ENCODE measurements at regions not wholly inside any gene's neighbourhood (a gene's known extent, or its start where the extent isn't known, plus 50 kb on each side); places are given as distances from the start of the nearest gene placed in this dataset.
"Not testable (repeated sequence)": the region's sequence is repeated elsewhere in the genome, so short reads cannot be mapped to it uniquely, and the experiment has no call there.

DNA sequence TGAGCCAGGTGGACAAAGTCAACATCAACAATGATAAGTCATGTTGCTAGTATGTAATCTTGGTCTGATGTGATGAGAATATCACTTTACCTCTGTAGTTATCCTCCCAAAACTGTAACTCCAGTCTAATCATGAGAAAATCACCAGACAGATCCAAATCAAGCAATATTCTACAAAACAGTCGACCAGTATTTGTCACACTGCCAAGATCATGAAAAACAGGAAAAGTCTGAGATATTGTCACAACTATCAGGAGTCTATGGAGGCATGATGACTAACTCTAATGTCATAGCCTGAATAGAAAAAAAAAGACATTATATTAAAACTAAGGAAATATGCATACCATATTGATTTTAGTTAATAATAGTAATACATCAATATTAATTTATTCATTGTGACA is 1883.3 kb upstream of the CELF4 start:
- Histone ChIP-seq H2BK15ac (ENCODE audit: low read length) (no peak overlapping the region), H3K14ac (ENCODE audit: low read length) (no peak overlapping the region), H3K79me1 (ENCODE audit: low read depth, low read length) (no peaks in the 10 kb centered on the region), H2BK5ac (ENCODE audit: low read length) (no peak overlapping the region), H4K91ac (ENCODE audit: low read depth, low read length, poor library complexity) (no peak overlapping the region), H3K9me3 (replicated peaks in 1 of 2; ENCODE audit: control insufficient read depth in 2 of 2, insufficient read depth in 1 of 2, low read depth in 1 of 2, low read length in 2 of 2) (no peaks in the 10 kb centered on the region), H3K4me1 (ENCODE audit: control insufficient read depth in 2 of 2, insufficient read depth in 1 of 2, low read depth in 1 of 2, low read length in 2 of 2) (peaks cover 0 to 2% of the 10 kb centered on the region in 2 donors), H3K27ac (replicated peaks; ENCODE audit: low read length) (no peak overlapping the region), H3K18ac (ENCODE audit: low read length) (no peak overlapping the region), H2AK5ac (ENCODE audit: low read depth, low read length) (no peak overlapping the region), H2AFZ (ENCODE audit: low read length) (no peak overlapping the region), H3K4me3 (ENCODE audit: low read length in 2 of 2) (no peak overlapping the region), H3K36me3 (replicated peaks in 1 of 2; ENCODE audit: control insufficient read depth in 2 of 2, insufficient read depth in 2 of 2, low read length in 2 of 2) (no peaks in the 10 kb centered on the region), H3K23ac (ENCODE audit: low read depth, low read length, poor library complexity) (no peak overlapping the region), H3K4ac (ENCODE audit: low read length) (no peak overlapping the region), H2BK12ac (ENCODE audit: low read length) (no peak overlapping the region), H3K9ac (ENCODE audit: low read depth, low read length, poor library complexity) (no peak overlapping the region), H2BK120ac (ENCODE audit: low read depth, low read length) (no peak overlapping the region), H3K27me3 (ENCODE audit: control insufficient read depth in 3 of 3, insufficient read depth in 3 of 3, low read depth in 1 of 3, low read length in 3 of 3) (no peaks in the 10 kb centered on the region), H3K4me2 (ENCODE audit: insufficient read depth, low read length, poor library complexity, severe bottlenecking) (no peak overlapping the region), H4K8ac (ENCODE audit: low read depth, low read length) (no peak overlapping the region)
- DNase-seq (ENCODE audit: low spot score) = no peak
- no CpG with 5 or more reads among the region's 1 CpG for WGBS, 2 donors (ENCODE audit: extremely low coverage in 2 of 2, insufficient read length in 2 of 2, insufficient replicate concordance in 1 of 2)

GRCh38 chr18:39444957-39445356 is 1879.4 kb upstream of the CELF4 start:
- H2BK5ac ChIP-seq (ENCODE audit: low read length); H4K8ac ChIP-seq (ENCODE audit: low read depth, low read length); DNase-seq (ENCODE audit: low spot score); H3K23ac ChIP-seq (ENCODE audit: low read depth, low read length, poor library complexity); H3K27me3 ChIP-seq (ENCODE audit: control insufficient read depth in 3 of 3, insufficient read depth in 3 of 3, low read depth in 1 of 3, low read length in 3 of 3); H3K18ac ChIP-seq (ENCODE audit: low read length); H3K79me1 ChIP-seq (ENCODE audit: low read depth, low read length); H3K9ac ChIP-seq (ENCODE audit: low read depth, low read length, poor library complexity); H3K4me2 ChIP-seq (ENCODE audit: insufficient read depth, low read length, poor library complexity, severe bottlenecking); H3K4me1 ChIP-seq (ENCODE audit: control insufficient read depth in 2 of 2, insufficient read depth in 1 of 2, low read depth in 1 of 2, low read length in 2 of 2); H3K27ac ChIP-seq (replicated peaks; ENCODE audit: low read length); H3K4me3 ChIP-seq (ENCODE audit: low read length in 2 of 2); H2BK15ac ChIP-seq (ENCODE audit: low read length); H3K4ac ChIP-seq (ENCODE audit: low read length); H2AK5ac ChIP-seq (ENCODE audit: low read depth, low read length); H2BK120ac ChIP-seq (ENCODE audit: low read depth, low read length); H2AFZ ChIP-seq (ENCODE audit: low read length); H3K36me3 ChIP-seq (replicated peaks in 1 of 2; ENCODE audit: control insufficient read depth in 2 of 2, insufficient read depth in 2 of 2, low read length in 2 of 2); H3K9me3 ChIP-seq (replicated peaks in 1 of 2; ENCODE audit: control insufficient read depth in 2 of 2, insufficient read depth in 1 of 2, low read depth in 1 of 2, low read length in 2 of 2); H3K14ac ChIP-seq (ENCODE audit: low read length); H4K91ac ChIP-seq (ENCODE audit: low read depth, low read length, poor library complexity); H2BK12ac ChIP-seq (ENCODE audit: low read length): not testable (repeated sequence)
- WGBS, 2 donors (ENCODE audit: extremely low coverage in 2 of 2, insufficient read length in 2 of 2, insufficient replicate concordance in 1 of 2) = no CpG with 5 or more reads among the region's 2 CpGs

GRCh38 chr18:39441648-39442047 is 1876.0 kb upstream of the CELF4 start:
- Histone ChIP-seq H3K79me1 (ENCODE audit: low read depth, low read length) (no peaks in the 10 kb centered on the region), H3K27ac (replicated peaks; ENCODE audit: low read length) (no peak overlapping the region), H2AFZ (ENCODE audit: low read length) (no peak overlapping the region), H3K36me3 (replicated peaks in 1 of 2; ENCODE audit: control insufficient read depth in 2 of 2, insufficient read depth in 2 of 2, low read length in 2 of 2) (no peaks in the 10 kb centered on the region), H2BK15ac (ENCODE audit: low read length) (no peak overlapping the region), H4K8ac (ENCODE audit: low read depth, low read length) (no peak overlapping the region), H3K23ac (ENCODE audit: low read depth, low read length, poor library complexity) (no peak overlapping the region), H4K91ac (ENCODE audit: low read depth, low read length, poor library complexity) (no peak overlapping the region), H3K9ac (ENCODE audit: low read depth, low read length, poor library complexity) (no peak overlapping the region), H3K4me3 (ENCODE audit: low read length in 2 of 2) (no peak overlapping the region), H2AK5ac (ENCODE audit: low read depth, low read length) (no peak overlapping the region), H3K4me2 (ENCODE audit: insufficient read depth, low read length, poor library complexity, severe bottlenecking) (no peak overlapping the region), H3K9me3 (replicated peaks in 1 of 2; ENCODE audit: control insufficient read depth in 2 of 2, insufficient read depth in 1 of 2, low read depth in 1 of 2, low read length in 2 of 2) (no peaks in the 10 kb centered on the region), H3K27me3 (ENCODE audit: control insufficient read depth in 3 of 3, insufficient read depth in 3 of 3, low read depth in 1 of 3, low read length in 3 of 3) (no peaks in the 10 kb centered on the region), H2BK120ac (ENCODE audit: low read depth, low read length) (no peak overlapping the region), H2BK12ac (ENCODE audit: low read length) (no peak overlapping the region), H3K14ac (ENCODE audit: low read length) (no peak overlapping the region), H2BK5ac (ENCODE audit: low read length) (no peak overlapping the region), H3K18ac (ENCODE audit: low read length) (no peak overlapping the region), H3K4me1 (ENCODE audit: control insufficient read depth in 2 of 2, insufficient read depth in 1 of 2, low read depth in 1 of 2, low read length in 2 of 2) (no peaks in the 10 kb centered on the region), H3K4ac (ENCODE audit: low read length) (no peak overlapping the region)
- no peak for DNase-seq (ENCODE audit: low spot score)
- WGBS, 2 donors (ENCODE audit: extremely low coverage in 2 of 2, insufficient read length in 2 of 2, insufficient replicate concordance in 1 of 2) = no CpG with 5 or more reads among the region's 2 CpGs

DNA sequence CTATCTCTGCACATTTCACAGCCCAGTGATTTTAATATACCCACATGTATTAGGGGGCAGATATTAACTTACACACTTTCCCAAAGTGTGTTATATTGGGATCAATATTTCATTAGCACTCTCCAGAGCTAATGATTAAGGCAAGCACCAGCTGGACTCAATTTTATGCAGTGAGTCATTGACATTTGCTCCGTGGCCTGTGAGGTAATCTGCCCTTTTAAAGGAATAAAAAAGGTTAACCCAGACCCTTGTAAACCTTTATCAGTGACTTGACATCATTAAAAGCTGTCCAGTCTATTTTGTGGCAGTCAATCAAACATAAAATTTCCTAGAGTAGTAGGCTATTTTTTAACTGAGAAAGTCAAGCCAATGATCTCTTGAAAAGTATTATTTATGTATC is 1870.4 kb upstream of the CELF4 start:
- H3K18ac ChIP-seq (ENCODE audit: low read length) = no peak overlapping the region
- no peaks in the 10 kb centered on the region for H3K27me3 ChIP-seq (ENCODE audit: control insufficient read depth in 3 of 3, insufficient read depth in 3 of 3, low read depth in 1 of 3, low read length in 3 of 3)
- no peak overlapping the region for H2AK5ac ChIP-seq (ENCODE audit: low read depth, low read length)
- no peak overlapping the region for H3K4me2 ChIP-seq (ENCODE audit: insufficient read depth, low read length, poor library complexity, severe bottlenecking)
- no peak overlapping the region for H4K91ac ChIP-seq (ENCODE audit: low read depth, low read length, poor library complexity)
- no peak overlapping the region for H3K23ac ChIP-seq (ENCODE audit: low read depth, low read length, poor library complexity)
- H2BK15ac ChIP-seq (ENCODE audit: low read length) = no peak overlapping the region
- no peaks in the 10 kb centered on the region for H3K79me1 ChIP-seq (ENCODE audit: low read depth, low read length)
- H2BK120ac ChIP-seq (ENCODE audit: low read depth, low read length) = no peak overlapping the region
- no CpG with 5 or more reads among the region's 1 CpG for WGBS, 2 donors (ENCODE audit: extremely low coverage in 2 of 2, insufficient read length in 2 of 2, insufficient replicate concordance in 1 of 2)
- H3K36me3 ChIP-seq (replicated peaks in 1 of 2; ENCODE audit: control insufficient read depth in 2 of 2, insufficient read depth in 2 of 2, low read length in 2 of 2) = no peaks in the 10 kb centered on the region
- no peak overlapping the region for H3K14ac ChIP-seq (ENCODE audit: low read length)
- no peak overlapping the region for H3K9ac ChIP-seq (ENCODE audit: low read depth, low read length, poor library complexity)
- H3K27ac ChIP-seq (replicated peaks; ENCODE audit: low read length) = no peak overlapping the region
- H3K4me3 ChIP-seq (ENCODE audit: low read length in 2 of 2) = no peak overlapping the region
- H2BK12ac ChIP-seq (ENCODE audit: low read length) = no peak overlapping the region
- no peak overlapping the region for H3K4ac ChIP-seq (ENCODE audit: low read length)
- no peak overlapping the region for H4K8ac ChIP-seq (ENCODE audit: low read depth, low read length)
- no peak overlapping the region for H2BK5ac ChIP-seq (ENCODE audit: low read length)
- no peak for DNase-seq (ENCODE audit: low spot score)
- no peak overlapping the region for H2AFZ ChIP-seq (ENCODE audit: low read length)
- H3K9me3 ChIP-seq (replicated peaks in 1 of 2; ENCODE audit: control insufficient read depth in 2 of 2, insufficient read depth in 1 of 2, low read depth in 1 of 2, low read length in 2 of 2) = no peaks in the 10 kb centered on the region
- H3K4me1 ChIP-seq (ENCODE audit: control insufficient read depth in 2 of 2, insufficient read depth in 1 of 2, low read depth in 1 of 2, low read length in 2 of 2) = no peaks in the 10 kb centered on the region

Measured in neuronal stem cell (in vitro differentiated cells).